GM19463 (cell line): ENCODE measurements at regions not wholly inside any gene's neighbourhood (a gene's known extent, or its start where the extent isn't known, plus 50 kb on each side); places are given as distances from the start of the nearest gene placed in this dataset.
"Not testable (repeated sequence)": the region's sequence is repeated elsewhere in the genome, so short reads cannot be mapped to it uniquely, and the experiment has no call there.

Experiments
- ATAC-seq: cut with Tn5 transposase; IDR thresholded peaks from one replicate; pipeline ENCODE4 v1.9.1; 2021; ENCODE audit warnings: mild to moderate bottlenecking, moderate library complexity; ENCODE audit not compliant: unreplicated experiment

- no peak for ATAC-seq
Measured at GRCh38 chr4:17250591-17250990, 261.3 kb downstream of the QDPR start.

- ATAC-seq, result no peak
Measured at GRCh38 chr4:17246656-17247055, 265.2 kb downstream of the QDPR start.

- ATAC-seq, result no peak
Measured at GRCh38 chr4:17241835-17242234, 270.1 kb downstream of the QDPR start.

- no peak for ATAC-seq
Measured at GRCh38 chr4:17238633-17239032, 273.3 kb downstream of the QDPR start.

- no peak for ATAC-seq
Measured at GRCh38 chr4:17236686-17237085, 275.2 kb downstream of the QDPR start.

- ATAC-seq, result no peak
Measured at GRCh38 chr4:17234678-17235077, 277.2 kb downstream of the QDPR start.

- no peak for ATAC-seq
Measured at GRCh38 chr4:17232566-17233253, 279.2 kb downstream of the QDPR start.

GRCh38 chr4:17231880-17232475, 279.9 kb downstream of the QDPR start:
- not testable (repeated sequence) for ATAC-seq

- ATAC-seq, result no peak
Measured at GRCh38 chr4:17230727-17231126, 281.2 kb downstream of the QDPR start.

- no peak for ATAC-seq
Measured at GRCh38 chr4:17220816-17221215, 291.1 kb downstream of the QDPR start.

- no peak for ATAC-seq
Measured at GRCh38 chr4:17218786-17219185, 293.1 kb downstream of the QDPR start.

- ATAC-seq, result no peak
Measured at GRCh38 chr4:17206829-17207801, 304.8 kb downstream of the QDPR start.

GRCh38 chr4:17204908-17205307, 306.5 kb upstream of the LDB2 start:
- ATAC-seq, result no peak

GRCh38 chr4:17203797-17204196, 305.4 kb upstream of the LDB2 start:
- ATAC-seq, result no peak

- no peak for ATAC-seq
Measured at GRCh38 chr4:17197070-17197469, 298.6 kb upstream of the LDB2 start.

GRCh38 chr4:17195461-17196275, 297.2 kb upstream of the LDB2 start:
- ATAC-seq, result no peak

GRCh38 chr4:17194586-17194985, 296.1 kb upstream of the LDB2 start:
- ATAC-seq, result no peak

GRCh38 chr4:17189759-17190158, 291.3 kb upstream of the LDB2 start:
- ATAC-seq, result no peak

- ATAC-seq, result no peak
Measured at GRCh38 chr4:17189401-17189720, 290.9 kb upstream of the LDB2 start.

GRCh38 chr4:17188547-17189400, 290.3 kb upstream of the LDB2 start:
- ATAC-seq, result no peak
